ENCODE measurements at regions not wholly inside any gene's neighbourhood (a gene's known extent, or its start where the extent isn't known, plus 50 kb on each side); places are given as distances from the start of the nearest gene placed in this dataset.

DNA sequence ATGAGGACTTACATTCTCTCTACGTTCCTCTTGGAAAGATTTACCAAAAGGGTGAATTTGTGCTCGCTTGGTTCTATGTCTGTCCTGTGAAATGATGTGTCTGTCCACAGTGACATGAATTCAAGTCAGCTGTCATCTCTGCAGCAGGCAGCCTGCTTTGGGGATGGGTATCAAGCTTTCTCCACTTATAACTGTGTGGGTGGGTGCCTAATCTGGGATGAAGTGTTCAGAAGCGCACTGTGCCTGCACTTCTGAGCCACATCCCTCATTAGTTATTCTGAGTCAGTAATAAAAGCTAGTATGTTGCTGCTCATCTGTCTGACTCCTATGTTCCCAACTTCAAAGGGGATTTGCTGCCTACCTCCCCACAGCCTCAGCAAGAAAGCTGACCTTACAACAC lies 86.1 kb upstream of the TUBA3C start:
- Histone ChIP-seq H3K9me2 (ENCODE audit: insufficient read depth) (no peaks in the 10 kb centered on the region), H3K4me2 (ENCODE audit: low read length) (no peak overlapping the region), H3K27ac (ENCODE audit: low read depth, low read length) (no peak overlapping the region), H3K4me3 (replicated peaks in 1 of 2; ENCODE audit: low read depth in 1 of 2, low read length in 2 of 2) (no peak overlapping the region), H4K20me1 (ENCODE audit: insufficient read depth) (no peaks in the 10 kb centered on the region), H3K79me2 (ENCODE audit: insufficient read depth, low read length) (no peaks in the 10 kb centered on the region), H3K4me1 (ENCODE audit: control insufficient read depth in 1 of 2, insufficient read depth in 2 of 2, low read length in 2 of 2) (no peaks in the 10 kb centered on the region), H3K9me3 (ENCODE audit: control insufficient read depth in 1 of 2, insufficient read depth in 1 of 2, low read depth in 1 of 2, low read length in 2 of 2) (no peaks in the 10 kb centered on the region; a peak in 2 of 4 replicates), H3K9ac (ENCODE audit: low read length) (no peak overlapping the region), H2AFZ (ENCODE audit: low read depth, low read length, poor library complexity, severe bottlenecking) (no peak overlapping the region), H3K27me3 (ENCODE audit: insufficient read depth, low read length) (no peaks in the 10 kb centered on the region; the same call in 1 of the 2 replicates), H3K36me3 (ENCODE audit: control insufficient read depth in 1 of 2, insufficient read depth in 2 of 2, low read length in 2 of 2) (no peaks in the 10 kb centered on the region)
- intact Hi-C loops (cut with micrococcal nuclease): no loop called here
- DNase-seq (ENCODE audit: low read depth, low spot score) (no peak), ATAC-seq (no peak)
- ChIA-PET RAD21 (ENCODE audit: low non-redundant PET in 1 of 2, low total read pairs in 2 of 2, uncharacterized antibody in 2 of 2, unreplicated experiment in 2 of 2) (no interaction called here), CTCF (no interaction called here), POLR2A (no interaction called here)
- BruUV-seq (replicated peaks): no TSS peak
- TF ChIP-seq FOSL1 (IDR thresholded peaks at IDR 0.05; ENCODE audit: low read depth) (no peak), CEBPB (IDR thresholded peaks at IDR 0.05; ENCODE audit: low read depth) (no peak), CBX3 (IDR thresholded peaks at IDR 0.05; ENCODE audit: low read depth) (no peak), POLR2A (IDR thresholded peaks at IDR 0.05; ENCODE audit: borderline replicate concordance, extremely low read depth, insufficient read depth, insufficient read length) (no peak), POLR2AphosphoS5 (IDR thresholded peaks at IDR 0.05; ENCODE audit: low read depth, low read length) (no peak), EZH2phosphoT487 (IDR thresholded peaks at IDR 0.05; ENCODE audit: borderline replicate concordance) (no peak), SIN3A (IDR thresholded peaks at IDR 0.05; ENCODE audit: low read depth) (no peak), JUND (IDR thresholded peaks at IDR 0.05) (no peak), TCF7L2 (IDR thresholded peaks at IDR 0.05; ENCODE audit: borderline replicate concordance, extremely low read depth, insufficient read depth, insufficient read length) (no peak), ZNF274 (IDR thresholded peaks at IDR 0.05; ENCODE audit: low read depth, low read length) (no peak)
- TF ChIP-seq, protein P1, sequence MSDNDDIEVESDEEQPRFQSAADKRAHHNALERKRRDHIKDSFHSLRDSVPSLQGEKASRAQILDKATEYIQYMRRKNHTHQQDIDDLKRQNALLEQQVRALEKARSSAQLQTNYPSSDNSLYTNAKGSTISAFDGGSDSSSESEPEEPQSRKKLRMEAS (IDR thresholded peaks at IDR 0.05): no peak
- TF ChIP-seq, protein P2, sequence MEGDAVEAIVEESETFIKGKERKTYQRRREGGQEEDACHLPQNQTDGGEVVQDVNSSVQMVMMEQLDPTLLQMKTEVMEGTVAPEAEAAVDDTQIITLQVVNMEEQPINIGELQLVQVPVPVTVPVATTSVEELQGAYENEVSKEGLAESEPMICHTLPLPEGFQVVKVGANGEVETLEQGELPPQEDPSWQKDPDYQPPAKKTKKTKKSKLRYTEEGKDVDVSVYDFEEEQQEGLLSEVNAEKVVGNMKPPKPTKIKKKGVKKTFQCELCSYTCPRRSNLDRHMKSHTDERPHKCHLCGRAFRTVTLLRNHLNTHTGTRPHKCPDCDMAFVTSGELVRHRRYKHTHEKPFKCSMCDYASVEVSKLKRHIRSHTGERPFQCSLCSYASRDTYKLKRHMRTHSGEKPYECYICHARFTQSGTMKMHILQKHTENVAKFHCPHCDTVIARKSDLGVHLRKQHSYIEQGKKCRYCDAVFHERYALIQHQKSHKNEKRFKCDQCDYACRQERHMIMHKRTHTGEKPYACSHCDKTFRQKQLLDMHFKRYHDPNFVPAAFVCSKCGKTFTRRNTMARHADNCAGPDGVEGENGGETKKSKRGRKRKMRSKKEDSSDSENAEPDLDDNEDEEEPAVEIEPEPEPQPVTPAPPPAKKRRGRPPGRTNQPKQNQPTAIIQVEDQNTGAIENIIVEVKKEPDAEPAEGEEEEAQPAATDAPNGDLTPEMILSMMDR (IDR thresholded peaks at IDR 0.05 in 2 of 3, conservative IDR thresholded peaks at IDR 0.05 in 1 of 3; ENCODE audit: borderline replicate concordance in 1 of 3, insufficient read depth in 1 of 3, low read depth in 2 of 3, low read length in 2 of 3): no peak
